SK-N-MC (cell line): ENCODE measurements at regions not wholly inside any gene's neighbourhood (a gene's known extent, or its start where the extent isn't known, plus 50 kb on each side); places are given as distances from the start of the nearest gene placed in this dataset.

ENCODE experiments used
- EZH2 ChIP-seq: fragments of 200-600 bp; sonication (generic); IDR thresholded peaks from one replicate; pipeline ENCODE4 v1.6.1; 2017; ENCODE audit warnings: antibody characterized with exemption
- FOXP2 ChIP-seq: optimal IDR thresholded peaks from 2 replicates; pipeline ENCODE3; 2011; ENCODE audit warnings: mild to moderate bottlenecking, moderate library complexity; ENCODE audit not compliant: insufficient read depth; ENCODE audit errors: extremely low read length, control extremely low read depth
- POLR2AphosphoS5 ChIP-seq: IDR thresholded peaks from 2 replicates; pipeline ENCODE4 v1.6.1; 2012; ENCODE audit warnings: mild to moderate bottlenecking, low read depth, low read length, borderline replicate concordance

DNA sequence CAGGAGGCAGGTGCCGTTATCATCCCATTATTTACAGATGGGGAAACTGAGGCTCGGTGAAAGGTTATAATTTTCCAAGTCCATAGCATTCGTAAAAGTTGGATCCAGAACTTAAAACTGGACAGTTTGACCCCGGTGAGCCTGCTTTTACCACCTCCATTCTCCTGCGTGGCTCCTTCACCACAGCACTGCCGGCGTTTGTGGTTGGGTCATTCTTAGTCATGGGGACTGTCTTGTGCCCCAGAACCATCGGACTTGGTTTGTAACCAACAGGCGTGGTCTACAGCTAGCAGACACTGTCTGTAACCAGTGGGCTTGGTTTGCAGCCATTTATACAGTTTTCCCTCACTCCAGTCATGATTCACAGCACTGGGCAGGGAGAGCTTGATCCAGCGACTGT, 511.3 kb downstream of the NPHP4 start:
- TF ChIP-seq POLR2AphosphoS5 (no peak), EZH2 (no peak), FOXP2 (no peak)
